Bronchial epithelial cell (primary cell): ENCODE measurements at regions not wholly inside any gene's neighbourhood (a gene's known extent, or its start where the extent isn't known, plus 50 kb on each side); places are given as distances from the start of the nearest gene placed in this dataset.

Experiments
- DNase-seq: peaks from one replicate; pipeline ENCODE4 v3.0.0-alpha.2; 2010; ENCODE audit warnings: low read depth
- FAIRE-seq: peaks from 2 replicates; lab custom pipeline; 2011; peaks lifted over from hg19 to GRCh38; lab: Jason Lieb, UNC
- H3K27me3 ChIP-seq: 2 replicates; pipeline ENCODE4 v1.5.1; 2011; ENCODE audit warnings: low read length; ENCODE audit not compliant: control insufficient read depth, insufficient read depth
- H3K36me3 ChIP-seq: 2 replicates; pipeline ENCODE4 v1.5.1; 2011; ENCODE audit warnings: low read length; ENCODE audit not compliant: control insufficient read depth, insufficient read depth
- H3K4me3 ChIP-seq: 2 replicates; pipeline ENCODE4 v1.5.1; 2011; ENCODE audit warnings: mild to moderate bottlenecking, low read depth, low read length, control low read depth
- CTCF ChIP-seq: IDR thresholded peaks from 2 replicates; pipeline ENCODE4 v1.5.1; 2011; ENCODE audit warnings: mild to moderate bottlenecking, moderate library complexity, low read length, control low read depth, inconsistent platforms; ENCODE audit not compliant: insufficient read depth, severe bottlenecking

GRCh38 chr2:180519276-180519675 is 461.1 kb upstream of the UBE2E3 start:
- H3K36me3 ChIP-seq = no peaks in the 10 kb centered on the region
- no peak for FAIRE-seq
- no peaks in the 10 kb centered on the region for H3K27me3 ChIP-seq
- DNase-seq = peak; percentile 95
- H3K4me3 ChIP-seq = no peak overlapping the region
- TF ChIP-seq CTCF = no peak

DNA sequence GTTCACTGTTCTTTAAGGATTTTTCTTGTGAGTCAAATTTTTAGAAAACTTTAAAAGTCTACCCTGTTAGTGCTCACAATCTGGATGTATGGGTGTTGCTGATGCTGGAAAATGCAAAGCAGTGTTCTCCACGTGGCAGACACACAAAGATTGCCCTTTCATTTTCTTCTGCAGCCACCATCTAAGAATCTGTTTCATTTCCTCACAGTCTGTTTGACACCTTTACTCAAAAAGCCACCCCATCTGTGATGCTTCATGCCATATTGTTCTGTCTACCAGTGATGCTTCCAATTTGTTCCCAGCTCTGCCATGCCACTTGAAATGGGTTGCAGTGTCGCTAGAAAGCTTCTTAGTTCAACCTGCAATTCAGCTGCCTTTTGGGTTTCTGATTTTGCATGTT is 464.2 kb upstream of the UBE2E3 start:
- H3K36me3 ChIP-seq = no peaks in the 10 kb centered on the region
- TF ChIP-seq CTCF = no peak
- DNase-seq = no peak
- no peak overlapping the region for H3K4me3 ChIP-seq
- FAIRE-seq = no peak
- no peaks in the 10 kb centered on the region for H3K27me3 ChIP-seq

GRCh38 chr2:180513389-180513788 is 467.0 kb upstream of the UBE2E3 start:
- TF ChIP-seq CTCF = no peak
- no peak for FAIRE-seq
- Histone ChIP-seq H3K4me3 (no peak overlapping the region), H3K27me3 (no peaks in the 10 kb centered on the region), H3K36me3 (no peaks in the 10 kb centered on the region)
- no peak for DNase-seq

GRCh38 chr2:180508458-180508857 is 471.9 kb upstream of the UBE2E3 start:
- FAIRE-seq = no peak
- no peaks in the 10 kb centered on the region for H3K27me3 ChIP-seq

GRCh38 chr2:180507028-180507427 is 473.4 kb upstream of the UBE2E3 start:
- Histone ChIP-seq H3K4me3 (no peak overlapping the region), H3K36me3 (no peaks in the 10 kb centered on the region), H3K27me3 (no peaks in the 10 kb centered on the region)
- FAIRE-seq (no peak), DNase-seq (peak; percentile 81)
- no peak for TF ChIP-seq CTCF

More at GRCh38 chr2:180508458-180508857, 471.9 kb upstream of the UBE2E3 start:
- H3K4me3 ChIP-seq = no peak overlapping the region
- DNase-seq = no peak
- H3K36me3 ChIP-seq = no peaks in the 10 kb centered on the region
- no peak for TF ChIP-seq CTCF

DNA sequence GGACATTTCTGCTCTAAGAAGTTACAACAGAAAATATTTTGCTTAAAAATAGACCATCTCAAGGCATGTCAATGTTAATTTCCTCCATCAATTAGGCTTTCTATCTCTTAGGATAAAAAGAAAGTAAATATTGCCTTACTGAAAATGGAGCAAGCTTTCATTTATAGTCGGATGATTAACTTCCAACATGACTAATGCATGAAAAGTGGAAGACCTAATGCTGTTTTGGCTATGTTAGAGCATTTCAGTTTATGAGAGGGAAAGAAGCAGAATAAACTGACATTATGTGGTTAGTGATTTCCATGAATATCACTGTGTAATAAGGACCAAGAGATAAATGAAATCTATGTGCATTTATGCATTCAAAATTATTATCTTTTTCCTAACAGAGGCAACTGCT is 475.2 kb upstream of the UBE2E3 start:
- H3K36me3 ChIP-seq = no peaks in the 10 kb centered on the region
- no peak for FAIRE-seq
- H3K4me3 ChIP-seq = no peak overlapping the region
- TF ChIP-seq CTCF = no peak
- H3K27me3 ChIP-seq = no peaks in the 10 kb centered on the region
- DNase-seq = peak; percentile 60
